GM18873 (cell line): ENCODE measurements at regions not wholly inside any gene's neighbourhood (a gene's known extent, or its start where the extent isn't known, plus 50 kb on each side); places are given as distances from the start of the nearest gene placed in this dataset.
"Not testable (repeated sequence)": the region's sequence is repeated elsewhere in the genome, so short reads cannot be mapped to it uniquely, and the experiment has no call there.

ENCODE experiments used
- ATAC-seq: cut with Tn5 transposase; IDR thresholded peaks from one replicate; pipeline ENCODE4 v1.9.1; 2021; ENCODE audit warnings: mild to moderate bottlenecking, moderate library complexity, moderate number of reproducible peaks; ENCODE audit not compliant: unreplicated experiment, low FRiP score

GRCh38 chr4:122973465-122973864 lies 51.1 kb upstream of the NUDT6 start:
- ATAC-seq, result no peak

GRCh38 chr4:122976111-122976510 lies 53.7 kb upstream of the NUDT6 start:
- no peak for ATAC-seq

GRCh38 chr4:122977103-122977502 lies 54.7 kb upstream of the NUDT6 start:
- no peak for ATAC-seq

GRCh38 chr4:122978109-122978508 lies 55.7 kb upstream of the NUDT6 start:
- no peak for ATAC-seq

GRCh38 chr4:122978789-122979188 lies 56.4 kb upstream of the NUDT6 start:
- ATAC-seq, result no peak

- ATAC-seq, result no peak
Observed at GRCh38 chr4:122980860-122981259, 58.5 kb upstream of the NUDT6 start.

- ATAC-seq, result no peak
Observed at GRCh38 chr4:122988696-122989095, 66.3 kb upstream of the NUDT6 start.

GRCh38 chr4:122990891-122991290 lies 68.5 kb upstream of the NUDT6 start:
- ATAC-seq, result no peak

GRCh38 chr4:122992057-122992456 lies 69.7 kb upstream of the NUDT6 start:
- no peak for ATAC-seq

- no peak for ATAC-seq
Observed at GRCh38 chr4:122992641-122993040, 70.2 kb upstream of the NUDT6 start.

- no peak for ATAC-seq
Observed at GRCh38 chr4:122996350-122996749, 74.0 kb upstream of the NUDT6 start.

- peak; percentile 79 for ATAC-seq
Observed at GRCh38 chr4:122997463-122998101, 75.2 kb upstream of the NUDT6 start.

GRCh38 chr4:123004079-123004478 lies 81.7 kb upstream of the NUDT6 start:
- not testable (repeated sequence) for ATAC-seq

GRCh38 chr4:123005126-123005525 lies 82.7 kb upstream of the NUDT6 start:
- not testable (repeated sequence) for ATAC-seq

GRCh38 chr4:123007679-123008078 lies 85.3 kb upstream of the NUDT6 start:
- ATAC-seq, result no peak

GRCh38 chr4:123012416-123012815 lies 90.0 kb upstream of the NUDT6 start:
- ATAC-seq, result not testable (repeated sequence)

GRCh38 chr4:123014038-123014437 lies 91.6 kb upstream of the NUDT6 start:
- ATAC-seq, result no peak

- ATAC-seq, result no peak
Observed at GRCh38 chr4:123017078-123017477, 94.7 kb upstream of the NUDT6 start.

GRCh38 chr4:123017636-123018395 lies 95.4 kb upstream of the NUDT6 start:
- no peak for ATAC-seq

- no peak for ATAC-seq
Observed at GRCh38 chr4:123018396-123018775, 96.0 kb upstream of the NUDT6 start.

- ATAC-seq, result no peak
Observed at GRCh38 chr4:123020285-123020684, 97.9 kb upstream of the NUDT6 start.

GRCh38 chr4:123023647-123024046 lies 101.2 kb upstream of the NUDT6 start:
- ATAC-seq, result no peak
